T-cell (primary cell): ENCODE measurements at regions not wholly inside any gene's neighbourhood (a gene's known extent, or its start where the extent isn't known, plus 50 kb on each side); places are given as distances from the start of the nearest gene placed in this dataset.
"Not testable (repeated sequence)": the region's sequence is repeated elsewhere in the genome, so short reads cannot be mapped to it uniquely, and the experiment has no call there.

Source experiments
- ATAC-seq, 4 experiments: fragments of 200-7000 bp in 3 of 4; fragments of 150-1000 bp in 1 of 4; cut with Tn5 transposase; replicated peaks in 1 of 4; 1 replicate in 3 of 4; 2 replicates in 1 of 4; pipeline ENCODE4 v1.10.0; 2021; ENCODE audit warnings: moderate library complexity in 3 of 4, mild to moderate bottlenecking in 2 of 4, moderate number of reproducible peaks in 1 of 4
- CTCF ChIA-PET, 2 donors: fragments of 300-600 bp; sonication (Branson Sonifier 250); formaldehyde crosslinking; loops; one replicate each; lab custom pipeline; 2022; ENCODE audit warnings: antibody characterized with exemption in 2 of 2; lab: Charles Lee
- POLR2A ChIA-PET, 2 donors: fragments of 300-600 bp; sonication (Branson Sonifier 250); formaldehyde crosslinking; loops; one replicate each; lab custom pipeline; 2022; ENCODE audit warnings: antibody characterized with exemption in 2 of 2; lab: Charles Lee
- DNase-seq, 35 experiments: peaks; one replicate each; pipeline versions ENCODE4 v3.0.0 to v3.0.0-alpha.2; 2013 to 2023
- H3K27ac ChIP-seq: one replicate; pipeline ENCODE4 v1.5.1; 2013; ENCODE audit warnings: low read length
- H3K27me3 ChIP-seq, 2 experiments: replicated peaks in 1 of 2; 1 replicate in 1 of 2; 2 replicates in 1 of 2; pipeline versions ENCODE4 v1.6.1 to v1.7.0; 2013; ENCODE audit warnings: low read length in 1 of 2, mixed read lengths in 1 of 2; ENCODE audit not compliant: control insufficient read depth in 2 of 2, insufficient read depth in 2 of 2; ENCODE audit errors: extremely low read depth in 1 of 2
- H3K36me3 ChIP-seq, 2 donors: 1 replicate in 1 of 2; 2 replicates in 1 of 2; pipeline versions ENCODE4 v1.6.1 to v1.7.0; 2013; ENCODE audit warnings: low read length in 1 of 2; ENCODE audit not compliant: control insufficient read depth in 2 of 2, insufficient read depth in 1 of 2; ENCODE audit errors: extremely low read depth in 1 of 2
- H3K4me1 ChIP-seq, 2 experiments: 1 replicate in 1 of 2; 2 replicates in 1 of 2; pipeline versions ENCODE4 v1.6.1 to v1.7.0; 2013; ENCODE audit warnings: low read length in 2 of 2, mixed read lengths in 1 of 2; ENCODE audit not compliant: insufficient read depth in 2 of 2, control insufficient read depth in 1 of 2; ENCODE audit errors: extremely low read depth in 1 of 2
- H3K4me3 ChIP-seq, 2 donors: 1 replicate in 1 of 2; 2 replicates in 1 of 2; pipeline versions ENCODE4 v1.5.1 to v1.7.0; 2013; ENCODE audit warnings: mild to moderate bottlenecking in 2 of 2, low read length in 1 of 2, moderate library complexity in 1 of 2; ENCODE audit not compliant: control insufficient read depth in 1 of 2; ENCODE audit errors: extremely low read depth in 1 of 2
- H3K9me3 ChIP-seq: 2 replicates; pipeline ENCODE4 v1.7.0; 2013
- H3K27ac Mint-ChIP-seq, 2 donors: one replicate each; pipeline ENCODE4 v1.8.0; 2020 to 2021; ENCODE audit warnings: mild to moderate bottlenecking in 2 of 2, mixed read lengths in 2 of 2
- H3K27me3 Mint-ChIP-seq, 2 donors: one replicate each; pipeline ENCODE4 v1.8.0; 2021 to 2022; ENCODE audit warnings: mixed read lengths in 2 of 2
- H3K36me3 Mint-ChIP-seq: one replicate; pipeline ENCODE4 v1.8.0; 2021; ENCODE audit warnings: mixed read lengths
- H3K4me1 Mint-ChIP-seq, 3 donors: one replicate each; pipeline ENCODE4 v1.8.0; 2020 to 2022; ENCODE audit warnings: mixed read lengths in 3 of 3, mild to moderate bottlenecking in 1 of 3
- H3K4me3 Mint-ChIP-seq, 3 donors: one replicate each; pipeline ENCODE4 v1.8.0; 2020 to 2022; ENCODE audit warnings: mild to moderate bottlenecking in 3 of 3, mixed read lengths in 3 of 3, moderate library complexity in 3 of 3
- H3K9me3 Mint-ChIP-seq, 3 donors: one replicate each; pipeline ENCODE4 v1.8.0; 2020 to 2022; ENCODE audit warnings: mixed read lengths in 3 of 3
- WGBS: methylation state at CpG from one replicate; pipeline ENCODE4 v1.1.5; 2013; ENCODE audit warnings: missing lambda C conversion rate; ENCODE audit not compliant: insufficient coverage; 5-methylcytosine and 5-hydroxymethylcytosine counted together

DNA sequence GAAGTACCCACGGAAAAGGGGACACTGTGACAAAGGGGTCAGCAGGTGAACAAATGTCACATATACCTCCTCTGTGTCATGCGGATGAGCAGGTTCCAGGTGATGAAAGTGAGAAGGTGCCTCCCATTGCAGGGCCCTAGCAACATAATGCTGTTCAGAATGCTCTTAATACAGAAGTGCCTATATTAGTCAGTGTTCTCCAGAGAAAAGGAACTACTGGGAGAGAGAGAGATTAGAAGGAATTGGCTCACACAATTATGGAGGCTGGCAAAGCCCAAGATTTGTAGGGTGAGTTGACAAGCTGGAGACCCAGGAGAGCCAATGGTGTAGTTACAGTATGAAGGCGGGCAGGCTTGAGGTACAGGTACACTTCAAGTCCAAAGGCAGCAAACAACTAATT is 98.1 kb upstream of the CDC42EP3 start:
- Histone ChIP-seq H3K27me3 (peaks cover 0 to 2% of the 10 kb centered on the region in 2 experiments), H3K9me3 (no peaks in the 10 kb centered on the region), H3K4me3 (no peak overlapping the region), H3K4me1 (no peaks in the 10 kb centered on the region), H3K27ac (no peak overlapping the region), H3K36me3 (no peaks in the 10 kb centered on the region)
- no peak overlapping the region for H3K4me3 Mint-ChIP-seq
- no peak overlapping the region for H3K27ac Mint-ChIP-seq
- no CpG with 5 or more reads among the region's 3 CpGs for WGBS
- DNase-seq (no peak), ATAC-seq (no peak)
- peaks cover 0 to 4% (median 0%) of the 10 kb centered on the region in 3 donors for H3K4me1 Mint-ChIP-seq
- no peaks in the 10 kb centered on the region for H3K36me3 Mint-ChIP-seq
- no peaks in the 10 kb centered on the region for H3K27me3 Mint-ChIP-seq
- ChIA-PET CTCF (no interaction called here), POLR2A (no interaction called here)
- peaks cover 0 to 4% (median 3%) of the 10 kb centered on the region in 3 donors for H3K9me3 Mint-ChIP-seq

DNA sequence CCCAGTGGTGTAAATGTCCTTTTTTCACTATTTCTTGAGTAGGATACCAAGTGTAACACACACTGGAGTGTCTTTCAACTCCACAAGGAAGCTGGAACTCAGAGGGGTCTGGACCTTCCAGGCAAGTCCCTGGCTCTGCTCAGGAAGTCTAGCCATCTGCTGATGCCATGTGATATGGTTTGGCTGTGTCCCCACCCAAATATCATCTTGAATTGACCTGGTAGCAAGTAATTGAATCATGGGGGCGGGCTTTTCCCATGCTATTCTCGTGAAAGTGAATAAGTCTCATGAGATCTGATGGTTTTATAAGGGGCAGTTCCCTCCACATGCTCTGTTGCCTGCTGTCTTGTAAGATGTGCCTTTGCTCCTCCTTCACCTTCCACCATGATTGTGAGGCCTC is 99.4 kb upstream of the CDC42EP3 start:
- H3K9me3 ChIP-seq: no peaks in the 10 kb centered on the region
- no peaks in the 10 kb centered on the region for H3K36me3 ChIP-seq
- Mint-ChIP-seq H3K9me3 (peaks cover 0 to 5% (median 3%) of the 10 kb centered on the region in 3 donors), H3K27me3 (no peaks in the 10 kb centered on the region), H3K27ac (no peak overlapping the region), H3K4me3 (no peak overlapping the region), H3K4me1 (no peaks in the 10 kb centered on the region), H3K36me3 (no peaks in the 10 kb centered on the region)
- no peak overlapping the region for H3K4me3 ChIP-seq
- ChIA-PET CTCF (interaction anchor here in 1 of 2 donors (1.2 kb wide), 1 partner anchor 36 kb away, joined by 3 read pairs; no protein-coding TSS in a partner anchor), POLR2A (no interaction called here)
- no peak for DNase-seq
- no peaks in the 10 kb centered on the region for H3K4me1 ChIP-seq
- no peak for ATAC-seq
- H3K27me3 ChIP-seq: peaks cover 0 to 4% of the 10 kb centered on the region in 2 experiments
- no CpG with 5 or more reads among the region's 2 CpGs for WGBS
- no peak overlapping the region for H3K27ac ChIP-seq

GRCh38 chr2:37771600-37772088 is 100.2 kb upstream of the CDC42EP3 start:
- Histone ChIP-seq H3K4me3 (no peak overlapping the region), H3K27me3 (peaks cover 0 to 4% of the 10 kb centered on the region in 2 experiments), H3K4me1 (no peaks in the 10 kb centered on the region), H3K36me3 (no peaks in the 10 kb centered on the region), H3K9me3 (no peaks in the 10 kb centered on the region), H3K27ac (no peak overlapping the region)
- H3K27me3 Mint-ChIP-seq: no peaks in the 10 kb centered on the region
- no peak for ATAC-seq
- no peaks in the 10 kb centered on the region for H3K4me1 Mint-ChIP-seq
- CTCF ChIA-PET: no interaction called here
- DNase-seq: no peak
- peaks cover 0 to 5% (median 3%) of the 10 kb centered on the region in 3 donors for H3K9me3 Mint-ChIP-seq
- H3K27ac Mint-ChIP-seq: no peak overlapping the region
- H3K4me3 Mint-ChIP-seq: no peak overlapping the region
- H3K36me3 Mint-ChIP-seq: no peaks in the 10 kb centered on the region
- WGBS: 70% methylated on average over 2 of the region's 3 CpGs
- POLR2A ChIA-PET: no interaction called here

DNA sequence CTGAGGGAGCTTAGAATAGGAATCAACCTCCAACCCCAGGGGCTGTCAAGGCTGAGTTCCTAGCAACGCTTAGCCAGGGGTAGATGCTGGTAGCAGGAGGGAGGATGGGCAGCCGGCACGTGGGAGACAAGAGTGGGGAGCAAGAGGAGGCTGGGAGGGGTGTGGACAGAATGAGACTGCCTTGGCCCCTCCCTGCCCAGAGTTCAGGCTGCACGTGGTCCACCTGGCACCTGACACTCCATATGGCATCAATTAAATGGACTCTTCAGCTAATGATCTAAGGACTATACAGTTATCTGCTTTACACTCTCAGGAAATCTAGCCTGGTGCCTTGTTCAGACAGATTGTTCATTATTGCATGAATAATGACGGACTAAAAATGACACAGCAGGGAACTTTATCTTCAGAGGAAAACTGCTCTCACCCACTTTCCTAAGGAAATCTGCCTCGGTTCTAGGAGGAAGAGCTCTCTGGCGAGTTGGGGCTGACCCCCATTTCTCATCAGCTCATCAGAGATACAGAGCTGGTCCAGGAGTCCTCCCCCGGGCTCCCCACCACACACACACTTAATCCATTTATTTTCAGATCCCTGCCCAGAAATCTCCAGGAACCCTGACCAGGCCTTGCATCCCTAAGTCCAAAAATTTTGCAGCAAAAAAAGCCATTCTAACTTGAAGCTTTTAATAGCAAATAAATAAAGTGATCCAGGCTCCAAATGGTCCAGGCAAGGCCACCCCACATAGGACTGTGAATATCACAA is 102.1 kb upstream of the CDC42EP3 start:
- POLR2A ChIA-PET: interaction anchor here in 1 of 2 donors (0.6 kb wide), 1 partner anchor 25 kb away, joined by 3 read pairs; no protein-coding TSS in a partner anchor

DNA sequence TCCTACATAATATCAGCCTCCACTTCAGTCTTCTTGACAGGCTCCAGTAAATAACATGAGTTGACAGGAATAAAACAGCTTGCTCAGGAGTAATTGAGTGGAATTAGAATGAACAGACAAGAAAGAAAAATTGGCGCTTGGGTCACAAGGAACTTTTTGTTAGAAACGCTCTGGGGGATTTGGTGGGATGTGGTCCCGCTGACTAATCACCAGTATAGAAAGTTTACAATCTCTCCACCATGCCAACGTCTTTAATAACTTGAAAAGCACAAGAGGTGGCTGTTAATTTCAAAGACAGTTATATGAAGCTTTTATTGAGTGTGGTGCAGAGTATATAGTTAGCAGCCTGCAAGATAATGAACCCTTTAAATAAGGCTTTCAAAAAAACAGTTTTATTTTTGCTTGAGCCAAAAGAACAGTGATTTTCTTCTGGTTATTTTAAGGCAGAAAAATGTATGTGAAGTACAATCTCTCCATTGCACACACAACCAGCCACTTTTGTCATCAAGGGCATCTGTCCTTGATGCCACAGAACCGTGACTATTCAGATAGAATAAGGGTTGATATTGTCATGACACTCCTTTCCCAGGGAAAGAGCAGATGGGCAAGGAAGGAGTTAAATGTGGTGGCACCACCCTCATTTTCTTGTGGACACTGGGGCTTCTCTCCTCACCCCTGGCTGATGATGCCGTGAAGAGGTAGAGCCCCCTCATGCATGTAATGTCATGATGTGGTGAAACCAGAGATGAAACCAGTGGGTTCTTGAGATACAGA is 102.9 kb upstream of the CDC42EP3 start:
- POLR2A ChIA-PET, H3K4me3 ChIP-seq, H3K27me3 ChIP-seq, DNase-seq, CTCF ChIA-PET, H3K9me3 ChIP-seq, H3K4me1 Mint-ChIP-seq, H3K27ac Mint-ChIP-seq, H3K27me3 Mint-ChIP-seq, H3K4me1 ChIP-seq, ATAC-seq, H3K9me3 Mint-ChIP-seq, H3K27ac ChIP-seq, H3K36me3 Mint-ChIP-seq, H3K4me3 Mint-ChIP-seq, H3K36me3 ChIP-seq: not testable (repeated sequence)
- WGBS: 100% methylated on average over 1 of the region's 6 CpGs

More for the DNA sequence above, 102.1 kb upstream of the CDC42EP3 start:
- no peak overlapping the region for H3K27ac Mint-ChIP-seq
- H3K27me3 ChIP-seq: peaks cover 0 to 3% of the 10 kb centered on the region in 2 experiments
- no peaks in the 10 kb centered on the region for H3K4me1 ChIP-seq
- H3K27ac ChIP-seq: no peak overlapping the region
- CTCF ChIA-PET: interaction anchor here in 1 of 2 donors (0.7 kb wide), 1 partner anchor 377 kb away, joined by 3 read pairs; no protein-coding TSS in a partner anchor
- H3K36me3 ChIP-seq: no peaks in the 10 kb centered on the region
- peaks cover 0 to 2% of the 10 kb centered on the region in 2 donors for H3K27me3 Mint-ChIP-seq
- ATAC-seq (no peak), DNase-seq (no peak)
- no peak overlapping the region for H3K4me3 ChIP-seq
- WGBS: 75% methylated on average over 2 of the region's 8 CpGs
- no peaks in the 10 kb centered on the region for H3K36me3 Mint-ChIP-seq
- no peaks in the 10 kb centered on the region for H3K4me1 Mint-ChIP-seq
- no peak overlapping the region for H3K4me3 Mint-ChIP-seq
- peaks cover 0 to 5% (median 3%) of the 10 kb centered on the region in 3 donors for H3K9me3 Mint-ChIP-seq
- no peaks in the 10 kb centered on the region for H3K9me3 ChIP-seq

- Mint-ChIP-seq H3K27ac (no peak overlapping the region), H3K9me3 (peaks cover 0 to 5% (median 0%) of the 10 kb centered on the region in 3 donors), H3K4me1 (no peaks in the 10 kb centered on the region), H3K36me3 (no peaks in the 10 kb centered on the region), H3K27me3 (peaks cover 0 to 2% of the 10 kb centered on the region in 2 donors), H3K4me3 (no peak overlapping the region)
- 100% methylated on average over 1 of the region's 9 CpGs for WGBS
- H3K36me3 ChIP-seq: no peaks in the 10 kb centered on the region
- H3K9me3 ChIP-seq: no peaks in the 10 kb centered on the region
- DNase-seq (no peak), ATAC-seq (no peak)
- POLR2A ChIA-PET: no interaction called here
- CTCF ChIA-PET: no interaction called here
- no peak overlapping the region for H3K27ac ChIP-seq
- peaks cover 0 to 2% of the 10 kb centered on the region in 2 experiments for H3K27me3 ChIP-seq
- H3K4me3 ChIP-seq: no peak overlapping the region
- no peaks in the 10 kb centered on the region for H3K4me1 ChIP-seq
Measured at GRCh38 chr2:37774976-37775907, 103.8 kb upstream of the CDC42EP3 start.
